Medulla oblongata (tissue), 1 donor: ENCODE measurements at regions not wholly inside any gene's neighbourhood (a gene's known extent, or its start where the extent isn't known, plus 50 kb on each side); places are given as distances from the start of the nearest gene placed in this dataset.
"Not testable (repeated sequence)": the region's sequence is repeated elsewhere in the genome, so short reads cannot be mapped to it uniquely, and the experiment has no call there.

Source experiments
- DNase-seq: peaks from one replicate; pipeline ENCODE4 v3.0.0-alpha.2; 2015; ENCODE audit errors: extremely low spot score

DNA sequence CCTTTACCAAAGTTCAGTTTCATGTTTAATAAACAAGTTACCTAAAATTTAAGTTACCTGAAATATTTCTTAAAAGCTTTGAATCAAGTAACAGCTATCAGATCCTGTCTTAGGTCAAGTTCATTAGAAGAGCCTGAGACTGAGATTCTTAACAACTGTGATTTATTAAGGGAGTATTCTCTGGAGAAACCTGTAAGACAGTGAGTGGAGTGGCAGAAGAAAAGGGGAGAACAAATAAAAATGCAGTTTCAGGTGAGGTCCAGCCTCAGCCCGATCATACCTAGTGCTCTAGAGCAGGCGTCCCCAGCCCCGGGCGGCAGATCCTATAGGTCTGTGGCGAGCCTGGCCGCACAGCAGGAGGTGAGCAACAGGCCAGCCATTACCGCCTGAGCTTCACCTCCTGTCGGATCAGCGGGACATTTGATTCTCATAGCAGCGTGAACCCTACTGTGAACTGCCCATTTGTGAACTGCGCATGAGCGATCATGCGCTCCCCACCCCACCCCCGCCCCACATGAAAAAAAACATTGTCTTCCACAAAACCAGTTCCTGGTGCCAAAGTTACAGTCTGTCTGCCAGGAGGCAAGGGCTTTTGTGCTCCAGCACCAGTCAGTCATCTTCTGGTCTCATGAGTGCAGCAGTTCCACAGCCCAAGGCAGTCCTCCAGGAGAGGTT lies 59.2 kb upstream of the ADGRB3 start:
- peak; percentile 81 for DNase-seq

DNA sequence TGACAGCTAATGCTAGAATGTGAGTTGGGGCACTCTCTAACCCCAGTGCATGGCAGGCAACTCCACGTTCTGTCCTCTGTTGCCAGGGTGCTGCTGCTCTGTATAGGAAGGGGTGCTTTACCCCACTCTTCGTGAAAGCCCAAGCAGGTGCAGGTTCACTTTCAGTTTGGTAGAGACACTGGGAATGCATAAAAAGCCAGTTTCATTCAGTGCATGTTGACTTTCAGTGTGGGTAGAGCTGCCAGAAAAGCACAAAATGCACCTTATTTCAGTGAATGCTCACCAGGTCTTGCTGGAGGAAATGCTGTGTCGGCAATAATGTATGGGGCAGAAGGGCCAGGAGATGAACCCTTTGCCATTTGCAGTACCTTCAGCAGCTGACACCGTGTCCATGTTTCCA lies 62.1 kb upstream of the ADGRB3 start:
- no peak for DNase-seq

DNA sequence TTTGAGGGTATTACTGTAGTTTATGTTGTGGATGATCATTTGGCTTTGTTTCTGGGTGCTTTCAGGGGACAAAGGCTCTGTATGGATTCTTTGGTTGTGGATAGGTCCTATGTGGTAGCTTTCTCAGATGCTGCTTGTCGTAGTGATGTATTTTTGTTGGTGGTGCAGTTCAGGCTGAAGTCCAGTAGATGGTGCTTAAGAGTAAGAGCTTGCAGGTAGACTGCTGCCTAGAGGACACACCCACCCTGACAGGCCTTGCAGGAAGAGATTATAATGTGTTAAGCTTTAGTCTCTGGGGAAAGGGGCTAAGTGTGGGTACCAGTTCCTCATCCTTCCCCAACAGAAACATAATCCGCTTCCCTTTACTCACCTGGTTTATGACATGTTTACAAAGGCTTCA lies 62.6 kb upstream of the ADGRB3 start:
- no peak for DNase-seq

DNA sequence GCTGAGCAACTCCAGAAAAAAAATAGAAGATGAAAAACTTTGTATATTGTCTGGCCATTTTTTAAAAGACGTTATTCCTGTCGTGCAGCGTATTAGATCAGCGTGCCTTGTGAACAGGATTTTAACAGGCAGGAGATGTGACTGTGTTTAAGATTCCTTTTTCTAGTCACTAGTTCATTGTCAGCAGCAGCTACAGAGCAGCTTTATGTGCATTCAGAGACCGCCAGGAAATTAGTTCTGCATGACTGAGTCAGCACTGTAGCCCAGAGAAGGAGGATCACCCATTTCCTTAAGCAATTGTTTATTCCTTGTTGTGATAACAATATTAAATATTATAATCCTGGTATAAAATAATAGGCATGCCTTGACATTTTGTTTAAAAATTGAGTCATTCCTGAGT lies 75.4 kb upstream of the ADGRB3 start:
- peak; percentile 76 for DNase-seq

DNA sequence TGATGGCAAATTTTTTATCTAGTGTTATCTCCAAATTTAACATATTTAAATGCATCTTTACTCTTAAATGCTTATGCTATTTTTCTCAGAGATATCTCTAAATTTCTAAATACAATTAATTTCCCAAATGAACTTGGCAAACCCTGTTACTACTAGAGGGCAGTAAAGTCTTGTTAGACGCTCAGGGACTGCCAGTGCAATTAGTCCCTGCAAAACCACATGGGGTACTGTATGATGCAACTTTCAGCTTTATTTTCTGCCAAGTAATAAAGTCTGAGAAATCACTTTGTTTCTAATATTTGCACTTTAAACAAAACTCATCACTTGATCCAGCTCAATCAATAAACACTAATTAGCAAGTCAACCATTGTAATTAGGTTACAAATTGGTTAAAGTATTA lies 76.0 kb upstream of the ADGRB3 start:
- DNase-seq = peak; percentile 80

DNA sequence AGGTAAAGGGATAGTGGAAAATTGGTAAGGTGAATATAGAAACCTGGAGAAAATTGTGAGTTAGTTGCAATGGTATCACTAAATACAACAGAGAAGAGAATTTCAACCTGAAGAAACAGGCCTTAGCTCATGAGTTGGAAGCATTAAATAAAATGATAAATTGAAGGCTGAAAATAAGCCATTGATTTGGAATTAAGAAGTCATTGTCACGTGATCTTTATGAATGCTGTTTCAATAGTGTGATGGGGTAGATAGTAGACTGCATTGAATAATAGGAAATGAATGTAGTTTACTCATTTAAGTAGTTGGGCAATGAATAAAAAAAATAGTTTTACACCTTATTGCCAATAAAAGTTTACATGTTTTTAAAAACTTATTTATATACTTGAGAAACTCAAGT lies 88.5 kb upstream of the ADGRB3 start:
- DNase-seq = no peak

DNA sequence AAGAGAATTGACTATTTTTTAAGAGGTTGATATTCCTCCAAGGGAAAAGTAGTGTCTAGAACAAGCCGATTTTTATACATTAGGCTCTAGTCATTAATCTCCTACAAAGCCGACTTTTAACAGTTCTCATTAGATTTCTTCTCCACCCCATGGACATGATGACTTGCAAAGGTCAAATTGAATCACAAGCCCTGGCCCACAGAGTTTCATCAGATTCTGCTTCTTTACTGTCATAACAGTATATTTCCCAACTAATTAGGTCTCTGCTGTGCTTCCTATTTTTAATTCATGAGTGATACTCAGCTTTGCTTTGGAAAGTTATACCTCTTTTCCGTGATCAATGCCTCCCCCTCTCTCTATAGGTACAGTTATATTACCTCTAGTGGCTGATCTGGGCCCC lies 90.6 kb upstream of the ADGRB3 start:
- no peak for DNase-seq

DNA sequence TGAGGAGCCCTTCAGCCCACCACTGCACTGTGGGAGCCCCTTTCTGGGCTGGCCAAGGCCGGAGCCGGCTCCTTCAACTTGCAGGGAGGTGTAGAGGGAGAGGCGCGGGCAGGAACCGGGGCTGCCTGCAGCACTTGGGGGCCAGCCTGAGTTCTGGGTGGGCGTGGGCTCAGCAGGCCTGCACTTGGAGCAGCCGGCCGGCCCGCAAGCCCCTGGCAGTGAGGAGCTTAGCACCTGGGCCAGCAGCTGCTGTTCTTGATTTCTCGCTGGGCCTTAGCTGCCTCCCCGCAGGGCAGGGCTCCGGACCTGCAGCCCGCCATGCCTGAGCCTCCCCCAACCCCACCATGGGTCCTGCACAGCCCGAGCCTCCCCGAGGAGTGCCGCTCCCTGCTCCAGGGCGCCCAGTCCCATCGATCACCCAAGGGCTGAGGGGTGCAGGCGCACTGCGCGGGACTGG lies 101.7 kb upstream of the ADGRB3 start:
- no peak for DNase-seq

DNA sequence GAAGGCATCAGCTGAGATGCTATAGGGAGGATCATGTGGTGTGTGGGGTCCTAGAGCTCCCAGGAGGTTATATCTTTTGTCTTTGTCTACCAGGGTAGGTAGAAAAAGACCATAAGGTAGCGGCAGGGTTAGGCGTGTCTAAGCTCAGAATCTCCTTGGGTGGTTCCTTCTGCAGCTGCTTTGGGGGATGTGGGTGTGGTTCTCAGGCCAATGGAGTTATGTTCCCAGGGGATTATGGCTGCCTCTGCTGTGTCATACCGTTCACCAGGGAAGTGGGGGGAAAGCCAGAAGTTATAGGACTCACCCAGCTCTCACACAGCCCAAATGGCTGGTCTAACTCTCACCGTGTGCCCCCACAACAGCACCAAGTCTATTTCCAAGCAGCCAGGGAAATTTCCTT lies 107.4 kb upstream of the ADGRB3 start:
- DNase-seq = no peak

DNA sequence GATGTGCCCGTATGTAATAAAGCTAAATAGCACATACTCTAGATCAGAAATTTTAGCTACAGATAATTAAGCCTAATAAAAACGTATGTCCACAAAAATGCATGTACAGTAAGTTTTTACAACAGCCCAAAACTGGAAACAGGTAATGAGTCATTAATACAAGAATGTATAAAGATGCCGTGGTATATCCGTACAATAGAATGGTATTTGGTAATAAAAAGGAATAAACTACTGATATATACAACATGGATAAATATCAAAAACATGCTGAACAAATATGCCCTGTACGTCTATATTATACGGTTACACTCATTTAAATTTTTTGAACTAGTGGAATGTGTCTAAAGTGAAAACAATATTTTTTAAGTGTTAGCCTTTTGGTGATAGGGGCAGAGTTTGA lies 128.2 kb upstream of the ADGRB3 start:
- DNase-seq = no peak

DNA sequence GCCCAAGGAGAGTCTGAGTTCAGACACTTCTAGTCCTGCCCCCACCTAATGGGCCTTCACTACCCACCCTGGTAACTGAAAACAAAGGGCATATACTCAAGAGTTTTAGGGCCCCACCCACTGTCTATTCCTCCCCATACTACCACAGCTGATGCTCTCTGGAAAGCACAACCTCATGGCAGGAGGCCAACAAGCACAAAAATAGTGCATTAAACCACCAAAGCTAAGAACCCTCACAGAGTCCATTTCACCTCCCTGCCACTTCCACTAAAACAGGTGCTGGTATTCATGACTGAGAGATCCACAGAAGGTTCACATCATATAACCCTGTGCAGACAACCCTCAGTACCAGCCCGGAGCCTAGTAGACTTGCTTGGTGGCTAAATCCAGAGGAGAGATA lies 132.1 kb upstream of the ADGRB3 start:
- DNase-seq = no peak

DNA sequence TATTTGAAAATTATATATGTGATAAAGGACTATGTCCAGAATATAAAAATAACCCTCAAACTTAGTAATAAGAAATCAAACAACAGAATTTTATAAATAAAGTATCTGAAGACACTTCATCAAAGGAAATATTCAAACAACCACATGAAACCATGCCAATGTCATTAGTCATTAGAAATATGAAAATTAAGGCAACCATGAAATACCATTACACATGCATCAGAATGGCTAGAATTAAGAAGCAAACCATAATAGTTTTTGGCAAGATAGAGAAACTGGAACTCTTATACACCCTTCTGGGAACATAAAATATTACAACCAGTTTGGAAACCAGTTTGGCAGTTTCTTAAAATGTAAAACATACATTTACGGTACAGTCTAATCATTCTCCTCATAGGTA lies 137.2 kb upstream of the ADGRB3 start:
- no peak for DNase-seq

DNA sequence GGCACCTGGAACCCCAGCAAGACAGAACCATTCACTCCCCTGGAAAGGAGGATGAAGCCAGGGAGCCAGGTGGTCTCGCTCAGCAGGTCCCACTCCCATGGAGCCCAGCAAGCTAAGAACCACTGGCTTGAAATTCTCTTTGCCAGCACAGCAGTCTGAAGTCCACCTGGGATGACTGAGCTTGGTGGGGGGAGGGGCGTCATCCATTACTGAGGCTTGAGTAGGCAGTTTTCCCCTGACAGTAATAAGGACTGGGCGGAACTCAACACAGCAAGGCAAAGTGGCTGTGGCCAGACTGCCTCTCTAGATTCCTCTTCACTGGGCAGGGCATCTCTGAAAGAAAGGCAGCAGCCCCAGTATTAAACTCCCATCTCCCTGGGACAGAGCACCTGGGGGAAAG lies 140.2 kb upstream of the ADGRB3 start:
- not testable (repeated sequence) for DNase-seq

DNA sequence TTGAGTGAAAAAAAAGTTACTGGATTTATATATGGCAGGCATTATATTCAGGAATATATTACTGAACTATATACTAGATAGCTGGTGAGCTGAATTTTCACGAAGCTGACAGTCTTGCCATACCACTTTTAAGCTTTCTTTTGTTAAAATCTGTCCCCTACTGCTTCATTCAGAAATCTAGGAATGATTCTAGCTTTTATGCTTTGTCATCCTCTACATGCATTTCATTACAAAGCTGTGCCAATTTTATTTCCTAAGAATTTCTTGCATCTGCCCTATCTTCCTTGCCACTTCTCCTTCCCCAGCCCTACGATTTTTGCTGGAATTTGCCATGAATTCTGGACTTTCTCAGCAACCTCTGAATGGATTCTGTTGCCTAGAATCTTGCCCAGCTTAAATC lies 158.5 kb upstream of the ADGRB3 start:
- DNase-seq = no peak

DNA sequence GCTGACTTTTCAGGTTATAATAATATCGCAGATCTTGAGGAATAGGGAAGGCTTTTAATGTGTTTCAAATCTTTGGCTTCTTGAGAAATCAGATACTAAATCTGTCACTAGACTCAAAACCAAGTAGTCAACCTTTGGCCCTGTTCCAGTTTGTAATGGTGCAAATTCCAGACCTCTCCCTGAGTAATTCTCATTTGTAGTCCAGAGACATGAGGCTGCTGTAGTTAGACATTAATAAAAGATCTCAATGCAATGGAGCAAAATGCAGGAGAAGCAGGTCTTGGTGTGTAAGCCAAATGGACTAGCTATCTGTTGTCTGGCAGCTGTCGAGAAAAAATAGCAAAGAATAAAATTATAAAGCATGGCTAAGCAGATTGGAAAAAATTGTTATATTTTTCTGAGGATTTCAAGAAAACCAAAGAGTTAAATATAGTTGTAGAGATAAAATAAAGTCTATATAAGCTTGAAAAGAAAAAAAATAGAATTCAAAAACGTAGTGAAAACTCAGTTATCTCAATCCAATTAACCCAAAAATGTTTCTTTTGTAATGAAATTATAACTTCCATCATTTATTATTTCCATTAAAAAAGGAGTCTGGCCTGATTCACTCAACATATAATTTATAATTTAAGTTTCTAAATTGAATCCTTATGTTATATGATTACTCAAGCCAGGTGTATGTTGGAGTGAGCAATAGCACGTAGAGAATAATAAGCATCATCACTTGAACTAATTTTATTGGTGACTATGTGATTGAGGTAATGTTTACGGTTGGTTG lies 161.5 kb upstream of the ADGRB3 start:
- peak; percentile 14 for DNase-seq

DNA sequence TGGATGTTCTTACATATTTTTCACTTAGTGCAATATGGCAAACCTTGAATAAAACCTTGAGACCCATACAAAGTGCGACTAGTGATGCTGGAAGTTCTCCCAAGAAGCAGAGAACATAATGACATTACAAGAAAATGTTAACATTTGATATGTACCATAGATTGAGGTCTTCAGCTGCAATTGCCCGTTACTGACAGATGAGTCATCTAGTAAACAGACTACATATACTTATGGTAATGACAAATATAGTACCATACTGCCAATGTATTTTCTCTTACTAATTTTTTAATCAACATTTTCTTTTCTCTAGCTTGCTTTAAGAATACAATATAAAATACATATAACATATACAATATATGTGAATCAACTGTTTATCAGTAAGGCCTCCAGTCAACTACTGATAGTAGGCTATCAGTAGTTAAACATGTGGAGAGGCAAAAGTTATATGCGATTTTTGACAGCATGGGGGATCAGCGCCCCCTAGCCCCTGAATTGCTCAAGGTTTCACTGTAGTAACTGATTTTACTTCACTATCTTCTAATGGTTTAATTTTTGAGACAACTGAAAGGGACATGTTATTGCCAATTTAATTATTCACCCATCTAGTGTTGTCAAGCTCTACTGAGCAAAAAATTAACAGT lies 166.7 kb upstream of the ADGRB3 start:
- no peak for DNase-seq

DNA sequence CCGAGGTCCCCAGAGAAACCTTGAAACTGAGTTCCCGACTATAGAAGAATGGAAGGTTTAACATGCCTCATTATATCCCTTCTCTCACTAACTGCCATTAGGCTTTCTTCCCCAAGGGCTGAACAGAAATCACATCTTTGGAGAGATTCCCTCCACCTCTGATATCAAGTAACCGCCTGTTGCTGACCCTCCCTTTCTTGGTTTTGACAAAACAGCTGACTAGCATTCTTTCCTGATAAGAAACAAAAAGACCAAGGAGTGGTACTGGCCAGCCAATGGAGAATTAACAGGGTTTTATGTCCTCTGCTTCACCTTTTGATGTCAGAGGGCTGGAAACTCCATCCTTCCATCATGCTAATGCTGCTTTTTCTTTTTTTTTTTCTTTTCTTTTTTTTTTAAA lies 176.6 kb upstream of the ADGRB3 start:
- DNase-seq = no peak

DNA sequence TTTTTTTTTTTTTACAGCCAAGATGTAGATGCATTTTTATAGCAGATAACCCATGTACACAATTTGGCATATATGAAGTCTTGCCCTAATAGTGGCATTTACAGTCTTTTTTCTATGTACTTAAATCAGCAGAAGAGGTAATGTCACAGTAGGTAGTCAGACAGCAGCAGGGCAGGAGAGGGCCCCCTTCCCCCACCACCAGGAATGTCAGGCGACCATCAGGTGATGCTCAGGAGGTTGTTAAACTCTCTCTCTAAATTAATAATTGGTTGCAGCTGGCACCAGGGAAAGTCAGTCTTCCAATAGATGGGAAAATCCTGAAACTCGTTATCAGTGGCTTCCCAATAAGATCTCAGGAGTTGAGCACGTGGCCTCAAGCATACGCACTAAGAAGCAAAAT lies 188.0 kb upstream of the ADGRB3 start:
- no peak for DNase-seq

DNA sequence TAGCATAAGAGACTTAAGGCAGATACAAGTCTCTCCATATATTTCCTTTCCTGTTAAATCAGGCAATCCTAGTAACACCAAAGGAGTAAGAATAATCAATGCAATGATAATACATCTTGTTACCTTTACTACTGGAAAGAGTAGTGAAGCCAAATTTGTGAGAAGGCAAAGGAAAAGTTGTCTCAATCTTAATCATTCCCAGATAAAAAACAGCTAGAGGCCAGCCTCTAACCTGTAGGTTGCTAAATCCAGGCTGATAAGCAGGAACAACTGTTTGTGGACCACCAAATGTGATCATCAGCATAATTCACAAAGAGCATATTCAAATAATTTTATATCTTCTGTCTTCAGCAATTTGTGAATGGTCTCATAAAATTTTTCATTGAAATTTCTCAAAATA lies 189.2 kb upstream of the ADGRB3 start:
- no peak for DNase-seq

DNA sequence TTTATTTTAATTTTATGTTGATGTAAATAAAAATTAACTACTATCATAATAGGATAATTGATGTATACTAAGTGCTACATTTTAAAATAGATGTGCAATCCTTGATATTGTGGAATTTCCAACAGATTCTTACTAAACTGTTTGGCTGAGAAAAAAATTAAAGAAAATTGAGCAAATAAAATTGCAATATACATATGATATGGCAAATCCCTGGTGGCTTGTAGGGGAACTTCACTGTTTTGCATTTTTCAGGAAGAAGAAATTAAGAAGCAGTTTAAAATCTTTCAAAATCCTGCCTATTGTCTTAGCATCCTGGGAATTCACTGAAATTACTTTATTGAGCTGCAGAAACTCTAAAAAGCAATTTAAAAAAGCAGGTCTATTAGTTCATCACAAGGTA lies 191.4 kb upstream of the ADGRB3 start:
- no peak for DNase-seq

DNA sequence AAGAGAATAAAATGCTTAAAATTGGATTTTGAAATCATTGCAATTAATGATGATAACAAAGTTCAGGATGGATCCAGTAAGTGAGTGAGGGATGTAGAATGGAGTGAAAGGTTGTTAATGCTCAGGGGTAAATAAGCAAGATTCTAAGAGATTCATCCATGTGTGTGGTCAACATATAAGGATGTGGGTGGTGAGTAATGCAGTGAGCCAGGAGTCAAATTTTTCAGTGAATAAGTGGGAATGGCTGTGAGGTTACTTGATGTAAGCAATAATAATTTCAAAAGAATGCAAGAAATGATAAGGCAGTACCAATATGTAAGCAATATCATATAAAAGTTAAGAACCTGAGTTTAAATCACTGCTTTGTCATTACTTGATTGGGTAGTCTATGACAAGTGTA lies 207.5 kb upstream of the ADGRB3 start:
- no peak for DNase-seq

DNA sequence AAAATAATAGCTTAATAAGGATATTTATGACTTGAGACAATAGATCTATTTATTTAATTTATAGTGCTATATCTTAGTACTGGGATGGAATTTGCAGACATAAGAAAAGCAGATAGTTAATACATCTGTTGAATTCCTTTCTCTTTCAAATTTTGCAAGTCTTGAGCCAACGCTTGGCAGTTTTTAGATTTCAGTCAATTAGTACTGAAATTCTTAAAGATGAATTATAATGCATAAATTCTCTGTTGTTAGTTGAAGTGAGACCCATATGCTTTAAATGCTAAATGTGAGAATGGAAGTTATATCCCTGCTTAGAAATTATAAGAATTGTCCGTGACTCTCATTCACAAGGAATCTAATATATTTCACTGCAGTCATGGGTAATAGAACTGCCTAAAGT lies 225.1 kb upstream of the ADGRB3 start:
- no peak for DNase-seq

DNA sequence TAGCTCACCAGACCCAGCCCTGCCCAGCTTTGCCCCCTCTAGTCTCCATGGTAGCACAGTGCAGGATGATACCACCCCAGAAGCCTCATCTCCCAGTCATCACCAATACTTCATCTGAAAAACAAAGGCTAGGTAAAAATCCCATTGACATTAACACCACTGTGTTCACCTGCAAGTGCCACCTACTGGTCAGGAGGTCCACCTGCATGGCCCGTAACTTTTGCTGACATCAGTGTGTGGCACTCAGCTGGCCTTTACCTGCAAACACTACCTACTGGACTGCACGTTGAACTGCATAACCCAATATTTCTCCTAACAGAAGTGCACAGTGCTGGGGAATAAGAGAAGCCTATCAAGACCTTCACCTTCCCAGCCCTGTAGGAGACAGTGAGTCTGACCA lies 234.7 kb upstream of the ADGRB3 start:
- no peak for DNase-seq
